NCI-H524 treated with DMSO at 0.1 percent for 48 hours (cell line): ENCODE measurements at regions not wholly inside any gene's neighbourhood (a gene's known extent, or its start where the extent isn't known, plus 50 kb on each side); places are given as distances from the start of the nearest gene placed in this dataset.

ENCODE experiments used
- DNase-seq: peaks from one replicate; lab custom pipeline; 2025; lab: John Stamatoyannopoulos, UW

DNA sequence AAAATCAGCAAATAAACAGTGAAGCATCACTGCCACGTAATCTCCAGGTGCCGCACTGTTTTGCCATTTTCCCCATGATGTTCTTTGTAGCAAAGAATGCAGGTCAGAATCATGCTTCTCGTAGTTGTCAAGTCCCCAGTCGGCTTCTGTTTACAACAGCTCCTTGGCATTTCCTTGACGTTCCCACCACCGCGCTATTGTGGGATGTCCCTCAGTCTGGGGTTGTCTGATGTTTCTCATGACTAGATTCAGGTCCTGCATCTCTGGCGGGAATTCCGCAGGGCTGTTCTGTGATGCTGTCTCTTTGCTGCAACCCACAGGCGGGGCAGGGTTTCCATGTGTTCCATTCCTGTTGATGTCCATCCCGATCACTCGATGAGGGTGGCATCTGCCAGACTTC is 117.9 kb upstream of the SMAD3 start:
- DNase-seq = no peak

DNA sequence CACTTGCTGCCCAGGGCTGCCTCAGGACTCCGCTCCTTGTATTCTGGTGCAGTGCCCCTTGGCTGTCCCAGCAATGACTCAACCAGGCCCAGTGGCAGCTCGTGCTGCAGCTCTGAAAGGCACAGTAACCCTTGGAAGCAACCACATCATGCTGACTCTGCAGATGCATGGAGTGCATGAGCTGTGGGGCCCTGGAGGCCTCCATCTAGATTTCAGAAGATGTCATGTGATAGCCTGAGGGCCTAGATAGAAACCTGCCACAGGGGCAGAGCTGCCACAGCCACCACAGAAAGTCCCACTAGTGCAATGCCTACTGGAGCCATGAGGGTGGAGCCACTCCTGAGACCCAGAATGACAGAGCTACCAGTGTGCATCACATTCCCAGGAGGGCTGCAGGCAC is 117.1 kb upstream of the SMAD3 start:
- no peak for DNase-seq

DNA sequence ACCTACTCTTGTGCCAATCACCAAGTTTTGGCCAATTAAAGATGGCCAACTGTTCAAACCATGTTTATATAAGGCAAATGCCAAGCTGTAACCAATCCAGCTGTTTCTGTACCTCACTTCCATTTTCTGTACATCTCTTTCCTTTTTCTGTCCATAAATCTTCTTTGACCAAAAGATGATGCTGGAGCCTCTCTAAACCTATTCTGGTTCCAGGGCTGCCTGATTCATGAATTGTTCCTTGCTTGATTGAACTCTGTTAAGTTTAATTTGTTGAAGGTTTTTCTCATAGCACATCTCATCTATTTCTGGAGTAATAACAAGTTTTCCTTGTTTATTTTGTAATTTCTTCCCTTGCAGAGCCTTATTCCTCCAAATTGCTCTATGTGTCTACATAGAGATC is 115.3 kb upstream of the SMAD3 start:
- no peak for DNase-seq

GRCh38 chr15:66951531-66952320 is 113.7 kb upstream of the SMAD3 start:
- no peak for DNase-seq

DNA sequence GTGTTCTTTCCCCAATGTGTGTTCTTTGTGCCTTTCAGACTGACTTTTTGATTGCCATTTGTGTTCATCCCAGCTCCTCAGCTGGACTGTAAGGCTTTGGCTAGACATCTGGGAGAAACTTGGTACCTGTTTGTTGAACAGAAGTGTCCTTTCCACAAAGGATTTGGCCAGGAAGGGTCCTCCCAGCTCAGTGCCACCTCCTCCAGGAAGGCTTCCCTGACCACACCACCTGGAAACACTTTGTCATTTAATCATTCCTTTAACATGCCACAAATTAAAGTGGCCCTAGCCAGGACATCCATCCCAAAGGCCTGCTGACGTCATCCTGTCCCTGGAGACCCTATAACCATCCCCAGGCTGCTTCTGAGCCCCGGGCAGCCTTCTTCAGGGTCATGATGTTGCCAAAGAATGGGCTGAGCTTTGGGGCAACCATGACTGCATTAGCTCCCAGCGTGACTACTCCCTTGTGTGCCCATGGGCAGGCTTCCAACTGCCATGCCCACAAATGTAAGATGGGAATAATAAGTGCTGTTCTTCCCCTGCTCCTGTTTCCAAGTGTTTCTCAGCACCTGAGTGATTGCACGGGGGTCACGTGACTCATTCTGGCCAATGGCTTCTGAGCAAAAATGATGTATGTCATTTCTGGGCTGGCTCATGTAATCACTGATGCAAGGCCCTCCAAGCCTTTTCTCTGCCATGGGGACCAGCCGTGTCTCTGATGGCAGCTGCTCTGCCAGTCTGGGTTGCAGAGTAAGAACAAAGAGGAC is 112.5 kb upstream of the SMAD3 start:
- DNase-seq = no peak

DNA sequence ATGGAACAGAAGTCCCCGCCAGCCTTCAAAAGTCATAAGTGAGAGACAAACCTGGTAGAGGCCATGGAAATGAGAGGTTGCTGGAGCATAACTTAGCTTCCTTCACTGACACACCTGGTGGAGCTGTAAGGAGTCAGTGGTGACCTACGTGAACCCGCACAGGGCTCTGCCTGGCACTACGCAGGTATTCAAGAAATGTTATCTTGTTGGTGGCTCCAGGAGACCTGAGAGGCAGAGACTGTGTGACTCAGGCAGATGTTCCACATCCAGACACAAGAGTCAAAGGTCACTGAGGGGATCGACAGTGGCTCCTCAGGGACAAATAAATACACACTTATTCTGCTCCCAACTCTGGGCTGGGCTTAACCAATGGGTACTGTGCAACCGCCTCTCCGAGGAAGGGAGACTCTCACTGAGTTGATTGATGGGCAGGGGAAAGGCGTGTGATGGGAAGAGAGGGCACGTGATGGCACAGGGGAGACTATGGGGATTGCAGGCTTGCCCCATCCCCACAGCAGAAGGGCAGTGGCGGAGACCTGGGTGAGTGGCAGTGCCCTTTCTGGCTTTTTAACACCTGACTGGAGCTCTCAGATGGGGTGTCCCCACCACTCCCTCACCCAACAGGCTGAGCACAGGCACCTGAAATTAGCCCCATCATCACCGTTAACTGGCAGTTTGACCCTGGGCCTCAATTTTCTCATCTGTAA is 111.7 kb upstream of the SMAD3 start:
- DNase-seq = no peak

DNA sequence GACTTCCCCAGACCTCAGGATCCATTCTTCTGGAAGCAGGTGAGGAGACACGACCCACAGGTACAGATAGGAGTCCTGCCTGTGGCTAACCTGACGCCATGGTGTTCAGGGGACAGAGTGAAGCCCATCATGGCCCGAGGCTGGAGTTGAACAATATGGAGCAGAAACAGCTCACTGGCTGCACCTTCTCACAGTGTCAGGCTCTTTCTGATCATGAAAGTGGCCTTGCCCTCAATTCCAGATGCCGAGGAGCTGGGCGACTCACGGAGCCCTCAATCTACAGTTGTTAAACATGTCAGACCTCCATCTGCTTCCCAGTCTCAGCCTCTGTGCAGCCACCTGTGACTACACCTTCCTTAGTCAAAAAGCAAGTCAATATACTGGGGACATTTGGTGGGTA is 110.8 kb upstream of the SMAD3 start:
- DNase-seq = no peak

- no peak for DNase-seq
Observed at GRCh38 chr15:66955001-66955516, 110.3 kb upstream of the SMAD3 start.

DNA sequence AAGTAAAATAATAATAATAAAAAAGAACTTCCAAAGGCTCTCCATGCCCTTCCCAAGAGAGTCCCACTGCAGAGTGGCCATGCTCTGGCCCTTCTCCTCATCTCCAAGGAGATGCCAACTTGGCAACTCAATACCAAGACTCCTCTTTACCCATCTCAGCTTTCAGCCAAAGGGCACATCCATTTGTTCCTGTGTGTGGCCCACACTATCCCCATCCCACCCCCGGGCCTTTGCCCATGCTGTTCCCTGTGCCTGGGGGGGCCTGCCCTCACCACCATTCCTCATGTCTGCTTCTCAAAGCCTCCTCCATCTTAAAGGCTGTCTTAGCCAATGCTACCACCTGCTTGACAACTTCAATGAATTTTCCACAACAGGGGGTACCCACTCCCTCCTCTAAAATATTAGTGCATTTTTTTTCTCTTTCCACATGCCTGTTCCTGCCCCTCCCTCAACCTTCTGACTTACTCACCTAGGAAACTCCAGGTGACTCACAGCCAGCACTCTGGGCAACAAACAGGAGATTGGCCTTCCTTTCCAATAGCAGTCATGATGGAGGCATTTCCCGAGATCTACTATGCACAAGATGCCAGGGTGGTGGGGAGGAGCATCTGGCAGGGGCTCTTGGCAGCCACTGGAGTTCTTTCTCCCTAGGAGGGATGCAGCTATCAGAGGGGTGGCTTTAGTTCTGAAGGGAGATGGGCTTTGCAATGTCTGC is 109.4 kb upstream of the SMAD3 start:
- DNase-seq = no peak

DNA sequence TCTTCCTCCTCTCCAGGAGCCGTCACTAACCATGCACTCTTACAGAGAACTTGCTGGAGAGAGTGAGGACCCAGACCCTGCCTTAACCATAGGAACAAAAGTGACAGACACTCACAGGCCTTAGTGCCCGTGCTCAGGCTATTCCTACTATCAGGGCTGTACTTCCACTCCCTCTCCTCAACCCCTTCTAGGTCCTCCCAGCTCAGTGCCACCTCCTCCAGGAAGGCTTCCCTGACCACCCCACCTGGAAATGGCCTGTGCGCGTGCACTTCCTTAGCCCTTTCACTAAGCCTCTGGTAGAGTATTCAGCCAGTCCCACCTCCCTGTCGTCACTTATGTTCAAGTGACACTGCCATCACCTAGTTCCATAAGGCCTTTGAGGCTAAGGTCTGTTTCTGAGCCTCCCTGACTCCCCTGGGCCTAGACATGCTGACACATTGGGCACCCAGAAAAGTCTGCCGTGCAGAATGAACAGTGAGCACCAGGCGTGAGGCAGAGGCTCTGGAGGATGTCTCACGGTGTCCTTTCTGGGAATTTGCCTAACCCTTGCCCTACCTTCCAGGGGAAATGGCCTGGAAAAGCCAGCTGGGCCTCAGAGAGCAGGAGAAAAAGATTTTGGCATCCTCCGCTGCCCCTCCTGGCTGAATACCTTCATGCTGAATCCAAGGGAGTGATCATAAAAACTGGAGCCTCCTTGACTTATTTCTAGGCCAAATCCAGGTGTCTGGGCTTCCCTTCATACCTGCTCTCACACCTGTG is 108.6 kb upstream of the SMAD3 start:
- DNase-seq = no peak

- no peak for DNase-seq
Observed at GRCh38 chr15:66957431-66957720, 108.0 kb upstream of the SMAD3 start.

DNA sequence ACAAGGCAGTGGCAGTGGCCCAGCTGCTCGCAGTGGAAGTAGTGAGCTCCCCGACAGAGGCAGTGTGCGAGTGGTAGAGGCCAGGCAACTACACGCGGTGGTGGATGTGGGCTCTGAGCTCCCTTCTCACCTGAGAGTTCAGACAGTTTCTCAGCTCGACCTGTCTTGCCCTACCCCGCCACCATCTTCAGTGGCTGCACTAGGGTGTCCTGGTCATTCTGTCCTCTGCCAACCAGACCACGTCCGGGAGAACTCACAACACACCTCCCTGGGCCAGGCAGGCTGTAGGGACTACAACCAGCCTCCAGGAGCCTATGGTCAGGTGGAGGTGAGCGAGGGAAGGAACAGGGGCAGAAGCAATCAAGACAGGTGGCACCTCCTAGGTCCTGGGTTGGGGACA is 106.3 kb upstream of the SMAD3 start:
- no peak for DNase-seq

DNA sequence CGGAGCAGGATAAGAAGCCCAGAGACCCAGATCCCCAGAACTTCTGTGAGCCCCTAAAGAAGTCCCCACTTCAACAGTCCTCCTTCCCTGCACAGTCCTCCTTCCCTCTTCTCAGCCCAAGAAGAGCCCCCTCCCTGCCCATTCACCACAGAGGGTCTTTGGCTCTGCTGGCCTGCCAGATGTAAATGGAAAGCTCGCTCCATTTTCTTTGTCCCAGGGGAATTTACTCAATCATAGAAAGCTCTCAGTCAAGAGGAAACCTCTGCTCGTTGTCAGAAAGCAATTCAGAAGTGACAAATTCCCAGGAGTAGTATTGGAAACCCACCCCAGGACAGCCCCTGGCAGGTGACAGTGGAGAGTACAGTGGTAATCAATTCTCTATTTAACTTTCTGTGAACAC is 105.5 kb upstream of the SMAD3 start:
- DNase-seq = no peak

DNA sequence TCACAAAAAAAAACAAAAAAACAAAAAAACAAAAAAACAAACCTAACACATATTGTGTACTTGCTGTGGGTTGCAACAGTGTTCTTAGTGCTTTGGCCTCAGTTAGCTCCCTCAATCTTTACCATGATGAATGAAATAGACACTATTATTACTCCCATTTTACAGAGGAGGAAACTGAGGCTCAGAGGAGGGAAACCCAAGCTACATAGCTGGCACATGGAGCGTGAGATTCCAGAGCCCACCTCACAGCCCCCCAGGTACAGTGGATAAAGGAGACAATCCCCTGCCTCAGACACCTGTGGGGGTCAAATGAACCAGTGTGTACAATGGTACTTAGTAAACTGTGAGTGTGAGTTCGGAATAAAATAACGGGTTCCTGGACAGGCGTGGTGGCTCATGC is 104.9 kb upstream of the SMAD3 start:
- no peak for DNase-seq

DNA sequence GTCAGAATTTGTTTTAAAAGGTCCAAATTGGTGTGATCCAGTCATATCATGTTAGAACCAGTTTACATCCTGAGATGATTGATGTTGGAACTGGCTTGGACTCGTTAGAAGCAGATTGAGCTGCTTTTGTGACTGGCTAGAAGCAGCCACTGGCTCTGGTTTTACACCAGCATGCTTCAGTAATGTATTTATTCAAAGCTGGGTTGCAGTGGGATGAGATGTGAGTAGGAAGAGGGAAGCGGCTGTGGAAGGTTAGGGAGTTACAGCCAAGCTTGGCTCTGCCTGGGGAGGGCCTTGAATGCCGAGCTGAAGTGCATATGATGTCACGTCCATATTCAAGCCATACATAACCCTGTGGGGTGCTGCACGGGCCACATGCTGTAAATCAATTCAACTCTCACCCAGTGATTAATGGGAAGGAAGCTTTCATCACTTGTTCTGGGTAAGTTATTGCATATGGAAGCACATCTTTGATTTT is 104.0 kb upstream of the SMAD3 start:
- DNase-seq = no peak

DNA sequence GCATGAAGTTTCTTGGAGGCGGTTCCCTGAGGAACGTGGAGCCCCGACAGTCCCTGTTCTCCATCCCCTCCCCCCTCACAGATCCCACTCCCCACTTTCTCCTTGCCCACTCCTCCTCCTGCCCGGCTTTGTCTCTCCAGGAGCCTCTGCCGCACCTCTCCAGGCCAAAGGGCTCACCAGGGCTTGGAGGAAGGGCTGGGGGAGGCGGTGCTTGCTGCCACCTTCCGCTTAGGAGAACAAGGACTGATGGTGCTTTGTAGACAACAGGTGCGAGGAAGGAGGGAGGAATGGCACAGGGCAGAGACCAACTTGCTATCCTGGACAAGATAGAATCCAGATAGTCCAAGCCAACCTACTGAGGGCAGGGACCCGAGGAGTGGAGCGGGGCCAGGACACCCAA is 103.5 kb upstream of the SMAD3 start:
- no peak for DNase-seq

- no peak for DNase-seq
Observed at GRCh38 chr15:66962522-66962921, 102.9 kb upstream of the SMAD3 start.

DNA sequence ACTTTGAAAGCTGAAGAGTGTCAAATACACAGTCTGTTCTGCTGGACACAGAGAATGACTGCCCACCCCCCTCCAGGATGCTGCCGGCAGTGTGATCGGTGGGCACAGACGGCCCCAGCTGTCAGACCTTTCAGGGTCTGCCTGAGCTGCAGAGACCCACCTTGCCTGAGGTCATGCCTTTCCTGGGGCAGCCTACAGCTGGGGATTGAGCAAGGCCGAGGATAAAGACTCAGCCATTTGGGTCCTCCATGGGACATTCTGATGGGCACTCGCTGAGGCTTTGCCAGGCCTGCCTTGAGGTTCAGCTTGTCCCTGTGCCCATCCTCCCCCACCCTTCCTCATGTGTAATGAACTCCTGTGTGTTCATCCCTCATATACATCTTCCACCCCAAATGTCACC is 102.3 kb upstream of the SMAD3 start:
- no peak for DNase-seq

GRCh38 chr15:66963710-66964109 is 101.7 kb upstream of the SMAD3 start:
- no peak for DNase-seq

DNA sequence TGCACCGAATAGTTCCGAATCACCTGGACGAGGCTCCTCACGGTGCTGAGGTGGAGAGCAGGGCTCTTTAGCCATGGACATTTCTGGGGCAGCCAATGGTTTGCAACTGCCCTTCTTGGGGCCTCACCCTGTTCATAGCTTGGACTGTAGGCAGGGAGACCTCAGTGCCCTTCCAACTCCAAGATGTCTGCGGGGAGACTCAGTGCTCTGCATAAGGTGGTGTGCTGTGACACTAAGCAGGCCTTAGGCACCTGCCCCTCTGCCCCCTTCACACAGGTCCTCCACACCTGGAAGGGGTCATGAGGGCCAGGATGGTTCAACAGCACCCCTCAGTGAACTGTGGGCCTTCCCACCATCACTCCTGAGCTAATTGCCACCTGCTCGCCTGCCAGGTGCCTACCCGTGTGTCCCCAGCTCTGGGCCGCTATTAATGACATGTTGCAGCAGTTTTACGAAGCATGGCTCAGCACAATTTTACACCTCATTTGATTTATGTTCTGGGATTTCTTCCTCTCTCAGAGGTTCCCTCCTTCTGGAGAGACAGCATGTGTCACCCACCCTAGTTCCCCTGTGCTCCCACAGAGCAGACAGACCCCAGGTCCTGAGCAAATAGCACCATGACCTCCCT is 101.2 kb upstream of the SMAD3 start:
- DNase-seq = no peak

DNA sequence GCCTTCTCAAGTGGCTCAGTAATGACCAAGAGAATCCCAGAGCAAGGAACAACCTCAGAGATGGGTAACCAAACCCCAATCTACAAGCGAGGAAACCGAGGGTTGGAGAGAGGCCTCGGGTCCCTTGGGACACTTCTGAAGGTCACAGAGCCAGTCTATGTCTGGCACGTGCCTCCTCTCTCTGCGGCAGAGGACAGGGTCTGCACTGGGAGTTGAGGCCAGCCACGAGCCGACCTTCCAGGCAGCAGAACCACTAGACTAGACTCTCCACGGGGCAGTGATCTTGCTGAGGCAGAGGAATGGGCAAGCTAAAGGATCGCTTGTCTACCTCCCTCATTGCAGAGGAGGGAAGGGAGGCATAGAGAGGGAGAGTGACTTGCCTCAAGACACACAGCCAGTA is 100.6 kb upstream of the SMAD3 start:
- no peak for DNase-seq
